Panc1 (cell line): ENCODE measurements at regions not wholly inside any gene's neighbourhood (a gene's known extent, or its start where the extent isn't known, plus 50 kb on each side); places are given as distances from the start of the nearest gene placed in this dataset.

Source experiments
- ATAC-seq: fragments of 200-7000 bp; cut with Tn5 transposase; 2 replicates; pipeline ENCODE4 v1.9.1; 2020; ENCODE audit warnings: mild to moderate bottlenecking, moderate library complexity
- BruUV-seq: library from RNA; stranded (reverse); fragments of 400-500 nt; replicated peaks from 2 replicates; lab custom pipeline; 2021; lab: Mats Ljungman, UMichigan
- CTCF ChIA-PET: fragments of 300-600 bp; sonication (Branson Sonifier 250); formaldehyde crosslinking; loops from one replicate; lab custom pipeline; 2022; ENCODE audit warnings: antibody characterized with exemption; lab: Charles Lee
- POLR2A ChIA-PET: fragments of 300-600 bp; sonication (Branson Sonifier 250); formaldehyde crosslinking; loops from one replicate; lab custom pipeline; 2022; ENCODE audit warnings: antibody characterized with exemption; lab: Charles Lee
- DNase-seq: peaks from one replicate; pipeline ENCODE4 v3.0.0-alpha.2; 2010; ENCODE audit warnings: low read depth, low spot score
- H3K27ac ChIP-seq: 2 replicates; pipeline ENCODE4 v1.5.1; 2011; ENCODE audit warnings: mild to moderate bottlenecking, low read length, inconsistent platforms
- H3K27me3 ChIP-seq: fragments of 200-500 bp; sonication (Bioruptor generic); 2 replicates; pipeline ENCODE4 v1.6.0; 2014; ENCODE audit warnings: low read length, inconsistent platforms; ENCODE audit not compliant: control insufficient read depth, insufficient read depth
- H3K36me3 ChIP-seq: fragments of 200-500 bp; sonication (Bioruptor generic); 2 replicates; pipeline ENCODE4 v1.5.1; 2014; ENCODE audit warnings: inconsistent platforms, mild to moderate bottlenecking, low read length, moderate library complexity; ENCODE audit not compliant: control insufficient read depth, insufficient read depth
- H3K4me1 ChIP-seq: 2 replicates; pipeline ENCODE4 v1.5.1; 2011; ENCODE audit warnings: inconsistent platforms, mild to moderate bottlenecking, low read length, moderate library complexity; ENCODE audit not compliant: control insufficient read depth, insufficient read depth
- H3K4me3 ChIP-seq, 2 experiments: 2 replicates each; pipeline ENCODE4 v1.5.1; 2011 to 2012; ENCODE audit warnings: low read depth in 2 of 2, low read length in 2 of 2, mild to moderate bottlenecking in 2 of 2, inconsistent platforms in 1 of 2, moderate library complexity in 1 of 2
- H3K9me3 ChIP-seq: fragments of 200-500 bp; sonication (Bioruptor generic); 2 replicates; pipeline ENCODE4 v1.5.1; 2014; ENCODE audit warnings: low read depth, mild to moderate bottlenecking, inconsistent platforms, low read length, moderate library complexity; ENCODE audit not compliant: control insufficient read depth, insufficient read depth
- POLR2AphosphoS5 ChIP-seq: IDR thresholded peaks from 2 replicates; pipeline ENCODE4 v1.6.1; 2012; ENCODE audit warnings: mild to moderate bottlenecking, low read depth, low read length, moderate library complexity
- SIN3A ChIP-seq: IDR thresholded peaks from 2 replicates; pipeline ENCODE4 v1.6.1; 2012; ENCODE audit warnings: low read depth, mild to moderate bottlenecking, low read length, moderate library complexity, borderline replicate concordance; ENCODE audit not compliant: insufficient read depth
- TCF7L2 ChIP-seq: IDR thresholded peaks from 2 replicates; pipeline ENCODE4 v1.6.1; 2011; ENCODE audit warnings: mild to moderate bottlenecking, low read depth, low read length, inconsistent platforms
- in situ Hi-C: cut with HindIII; loops from 2 replicates; pipeline ENCODE4 v1.10.0; 2016; ENCODE audit warnings: low sequenced_read_pairs, low pct_unique_long_range_greater_than_20kb
- intact Hi-C: fragments of 100-400 bp; cut with micrococcal nuclease; formaldehyde crosslinking; loops from one replicate; pipeline ENCODE4 v1.10.0; 2022; ENCODE audit not compliant: unreplicated experiment
- TF ChIP-seq, protein P1 (sequence below): fragments of 450-650 bp; IDR thresholded peaks from 2 replicates; pipeline ENCODE4 v1.5.1; 2017; ENCODE audit warnings: mild to moderate bottlenecking
- TF ChIP-seq, protein P2 (sequence below), 2 experiments: IDR thresholded peaks; 2 replicates each; pipeline ENCODE4 v1.6.1; 2011 to 2012; ENCODE audit warnings: low read depth in 2 of 2, control low read depth in 1 of 2, low read length in 1 of 2, mild to moderate bottlenecking in 1 of 2, moderate library complexity in 1 of 2; ENCODE audit not compliant: insufficient read depth in 1 of 2

DNA sequence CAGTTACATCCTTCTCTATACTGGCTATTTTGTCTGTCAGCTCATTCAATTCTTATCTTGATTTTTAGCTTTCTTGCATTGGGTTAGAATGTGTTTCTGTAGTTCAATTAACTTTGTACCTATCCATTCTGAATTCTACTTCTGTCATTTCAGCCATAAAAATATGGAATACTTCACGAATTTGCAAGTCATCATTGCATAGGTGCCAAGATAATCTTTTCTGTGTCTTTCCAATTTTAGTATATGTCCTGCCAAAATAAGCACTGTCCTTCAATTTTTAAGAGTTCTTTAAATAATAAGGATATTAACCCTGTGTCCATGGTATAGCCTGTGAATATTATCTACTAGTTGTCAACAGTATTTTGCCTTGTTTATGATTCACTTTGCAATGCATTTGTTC is 665.7 kb upstream of the MDGA2 start:
- no peak for ATAC-seq
- POLR2A ChIA-PET = no interaction called here

DNA sequence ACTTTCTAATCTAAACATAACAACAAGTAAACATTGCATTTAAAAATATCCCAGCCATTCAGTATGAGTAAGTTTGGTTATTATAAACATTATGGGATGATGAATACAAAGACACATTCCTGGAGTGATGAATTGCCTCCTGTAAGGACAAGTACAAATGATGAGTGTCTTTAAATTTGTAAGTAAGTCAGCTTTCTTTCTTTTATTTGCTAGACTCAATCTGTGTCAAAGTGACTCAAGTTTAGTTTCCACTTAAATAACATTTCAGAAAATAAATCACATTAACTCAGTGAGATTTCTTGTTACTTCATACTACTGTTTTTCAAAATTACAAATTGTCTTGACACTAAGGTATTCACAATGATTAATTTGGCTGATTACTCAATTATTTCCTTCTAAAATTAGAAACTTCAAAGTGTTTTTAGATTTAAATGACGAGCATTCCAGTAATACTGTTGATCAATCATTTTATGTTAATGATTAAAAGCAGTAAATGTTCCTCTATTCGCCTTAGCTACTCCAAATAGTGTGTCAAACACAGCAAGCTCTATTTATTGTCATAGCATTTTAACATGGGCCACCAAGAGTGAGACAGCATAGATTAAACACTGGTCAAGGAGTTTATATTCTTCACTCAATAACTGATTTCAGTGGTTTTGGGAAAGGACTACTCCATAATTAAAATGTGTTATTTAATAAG is 658.0 kb upstream of the MDGA2 start:
- Histone ChIP-seq H3K9me3 (no peaks in the 10 kb centered on the region), H3K36me3 (no peaks in the 10 kb centered on the region), H3K4me1 (no peaks in the 10 kb centered on the region), H3K27ac (no peak overlapping the region), H3K27me3 (no peaks in the 10 kb centered on the region), H3K4me3 (no peak overlapping the region)
- intact Hi-C loops = no loop called here
- no peak for DNase-seq
- ChIA-PET CTCF (no interaction called here), POLR2A (no interaction called here)
- no peak for ATAC-seq
- no TSS peak for BruUV-seq
- TF ChIP-seq, protein P1, sequence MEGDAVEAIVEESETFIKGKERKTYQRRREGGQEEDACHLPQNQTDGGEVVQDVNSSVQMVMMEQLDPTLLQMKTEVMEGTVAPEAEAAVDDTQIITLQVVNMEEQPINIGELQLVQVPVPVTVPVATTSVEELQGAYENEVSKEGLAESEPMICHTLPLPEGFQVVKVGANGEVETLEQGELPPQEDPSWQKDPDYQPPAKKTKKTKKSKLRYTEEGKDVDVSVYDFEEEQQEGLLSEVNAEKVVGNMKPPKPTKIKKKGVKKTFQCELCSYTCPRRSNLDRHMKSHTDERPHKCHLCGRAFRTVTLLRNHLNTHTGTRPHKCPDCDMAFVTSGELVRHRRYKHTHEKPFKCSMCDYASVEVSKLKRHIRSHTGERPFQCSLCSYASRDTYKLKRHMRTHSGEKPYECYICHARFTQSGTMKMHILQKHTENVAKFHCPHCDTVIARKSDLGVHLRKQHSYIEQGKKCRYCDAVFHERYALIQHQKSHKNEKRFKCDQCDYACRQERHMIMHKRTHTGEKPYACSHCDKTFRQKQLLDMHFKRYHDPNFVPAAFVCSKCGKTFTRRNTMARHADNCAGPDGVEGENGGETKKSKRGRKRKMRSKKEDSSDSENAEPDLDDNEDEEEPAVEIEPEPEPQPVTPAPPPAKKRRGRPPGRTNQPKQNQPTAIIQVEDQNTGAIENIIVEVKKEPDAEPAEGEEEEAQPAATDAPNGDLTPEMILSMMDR = no peak
- TF ChIP-seq POLR2AphosphoS5 (no peak), TCF7L2 (no peak), SIN3A (no peak)
- TF ChIP-seq, protein P2, sequence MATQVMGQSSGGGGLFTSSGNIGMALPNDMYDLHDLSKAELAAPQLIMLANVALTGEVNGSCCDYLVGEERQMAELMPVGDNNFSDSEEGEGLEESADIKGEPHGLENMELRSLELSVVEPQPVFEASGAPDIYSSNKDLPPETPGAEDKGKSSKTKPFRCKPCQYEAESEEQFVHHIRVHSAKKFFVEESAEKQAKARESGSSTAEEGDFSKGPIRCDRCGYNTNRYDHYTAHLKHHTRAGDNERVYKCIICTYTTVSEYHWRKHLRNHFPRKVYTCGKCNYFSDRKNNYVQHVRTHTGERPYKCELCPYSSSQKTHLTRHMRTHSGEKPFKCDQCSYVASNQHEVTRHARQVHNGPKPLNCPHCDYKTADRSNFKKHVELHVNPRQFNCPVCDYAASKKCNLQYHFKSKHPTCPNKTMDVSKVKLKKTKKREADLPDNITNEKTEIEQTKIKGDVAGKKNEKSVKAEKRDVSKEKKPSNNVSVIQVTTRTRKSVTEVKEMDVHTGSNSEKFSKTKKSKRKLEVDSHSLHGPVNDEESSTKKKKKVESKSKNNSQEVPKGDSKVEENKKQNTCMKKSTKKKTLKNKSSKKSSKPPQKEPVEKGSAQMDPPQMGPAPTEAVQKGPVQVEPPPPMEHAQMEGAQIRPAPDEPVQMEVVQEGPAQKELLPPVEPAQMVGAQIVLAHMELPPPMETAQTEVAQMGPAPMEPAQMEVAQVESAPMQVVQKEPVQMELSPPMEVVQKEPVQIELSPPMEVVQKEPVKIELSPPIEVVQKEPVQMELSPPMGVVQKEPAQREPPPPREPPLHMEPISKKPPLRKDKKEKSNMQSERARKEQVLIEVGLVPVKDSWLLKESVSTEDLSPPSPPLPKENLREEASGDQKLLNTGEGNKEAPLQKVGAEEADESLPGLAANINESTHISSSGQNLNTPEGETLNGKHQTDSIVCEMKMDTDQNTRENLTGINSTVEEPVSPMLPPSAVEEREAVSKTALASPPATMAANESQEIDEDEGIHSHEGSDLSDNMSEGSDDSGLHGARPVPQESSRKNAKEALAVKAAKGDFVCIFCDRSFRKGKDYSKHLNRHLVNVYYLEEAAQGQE (IDR thresholded peaks at IDR 0.05; ENCODE audit: insufficient read depth in 1 of 2, low read depth in 2 of 2, low read length in 1 of 2) = no peak
- in situ Hi-C loops = no loop called here

More for the DNA sequence above, 665.7 kb upstream of the MDGA2 start:
- CTCF ChIA-PET = no interaction called here
- intact Hi-C loops = no loop called here
- in situ Hi-C loops = no loop called here
- TF ChIP-seq, protein P1 = no peak
- TF ChIP-seq TCF7L2 (no peak), POLR2AphosphoS5 (no peak), SIN3A (no peak)
- TF ChIP-seq, protein P2 (IDR thresholded peaks at IDR 0.05; ENCODE audit: insufficient read depth in 1 of 2, low read depth in 2 of 2, low read length in 1 of 2) = no peak
- Histone ChIP-seq H3K27me3 (no peaks in the 10 kb centered on the region), H3K27ac (no peak overlapping the region), H3K4me1 (no peaks in the 10 kb centered on the region), H3K9me3 (no peaks in the 10 kb centered on the region), H3K36me3 (no peaks in the 10 kb centered on the region), H3K4me3 (no peak overlapping the region)
- BruUV-seq = no TSS peak
- DNase-seq = no peak
